Left lung (tissue), 4 donors: ENCODE measurements at regions not wholly inside any gene's neighbourhood (a gene's known extent, or its start where the extent isn't known, plus 50 kb on each side); places are given as distances from the start of the nearest gene placed in this dataset.

Experiments used
- ATAC-seq: fragments of 200-7000 bp; cut with Tn5 transposase; one replicate; pipeline ENCODE4 v1.9.1; 2020; ENCODE audit warnings: moderate library complexity
- DNase-seq, 4 donors: peaks; one replicate each; pipeline ENCODE4 v3.0.0-alpha.2; 2013 to 2020
- H3K27ac ChIP-seq, 2 donors: fragments of 200-600 bp; sonication (generic) in 1 of 2; one replicate each; pipeline versions ENCODE4 v1.5.0 to v1.8.0; 2020 to 2021
- H3K27me3 ChIP-seq, 2 donors: fragments of 200-600 bp; sonication (generic) in 1 of 2; one replicate each; pipeline versions ENCODE4 v1.5.0 to v1.8.0; 2020 to 2021
- H3K36me3 ChIP-seq, 2 donors: fragments of 200-600 bp; sonication (generic) in 1 of 2; one replicate each; pipeline versions ENCODE4 v1.5.0 to v1.8.0; 2020 to 2021
- H3K4me1 ChIP-seq, 2 donors: fragments of 200-600 bp; one replicate each; pipeline ENCODE4 v1.8.0; 2021
- H3K4me3 ChIP-seq, 2 donors: fragments of 200-600 bp; sonication (generic) in 1 of 2; one replicate each; pipeline versions ENCODE4 v1.5.0 to v1.8.0; 2020 to 2021; ENCODE audit warnings: mild to moderate bottlenecking in 1 of 2
- H3K9me3 ChIP-seq, 2 donors: fragments of 200-600 bp; sonication (generic) in 1 of 2; one replicate each; pipeline versions ENCODE4 v1.5.0 to v1.8.0; 2020 to 2021
- CTCF ChIP-seq, 2 donors: fragments of 200-600 bp; sonication (generic) in 1 of 2; IDR thresholded peaks; one replicate each; pipeline versions ENCODE4 v1.5.0 to v1.8.0; 2021; ENCODE audit warnings: antibody characterized with exemption in 2 of 2
- intact Hi-C, 2 donors: fragments of 100-400 bp; cut with DNase I; formaldehyde crosslinking; loops; one replicate each; pipeline versions ENCODE4 v1.11.2 to v1.14.2; 2022
- donor health status: DM: no; HTN: yes; CAD: no.
- donor health status: DM: no; HTN: no; CAD: no.

GRCh38 chr16:55091871-55092230, 161.2 kb downstream of the IRX5 start:
- no peaks in the 10 kb centered on the region for H3K9me3 ChIP-seq
- DNase-seq, result no peak
- H3K27ac ChIP-seq, result no peak overlapping the region
- no peak for ATAC-seq
- no peaks in the 10 kb centered on the region for H3K36me3 ChIP-seq
- TF ChIP-seq CTCF (IDR thresholded peaks at IDR 0.05), result no peak
- intact Hi-C loops, result no loop called here
- H3K4me3 ChIP-seq, result no peak overlapping the region
- H3K4me1 ChIP-seq, result no peaks in the 10 kb centered on the region
- no peaks in the 10 kb centered on the region for H3K27me3 ChIP-seq

GRCh38 chr16:55100100-55100499, 169.4 kb downstream of the IRX5 start:
- Histone ChIP-seq H3K4me1 (no peaks in the 10 kb centered on the region), H3K27ac (no peak overlapping the region), H3K27me3 (peaks cover 0 to 7% of the 10 kb centered on the region in 2 donors), H3K36me3 (no peaks in the 10 kb centered on the region), H3K9me3 (peaks cover 0 to 6% of the 10 kb centered on the region in 2 donors), H3K4me3 (no peak overlapping the region)
- no peak for TF ChIP-seq CTCF (IDR thresholded peaks at IDR 0.05)
- no peak for DNase-seq
- intact Hi-C loops, result no loop called here
- ATAC-seq, result no peak

- DNase-seq, result no peak
- no peak for ATAC-seq
- Histone ChIP-seq H3K9me3 (peaks cover 0 to 6% of the 10 kb centered on the region in 2 donors), H3K27ac (no peak overlapping the region), H3K4me3 (no peak overlapping the region), H3K4me1 (no peaks in the 10 kb centered on the region), H3K27me3 (peaks cover 0 to 7% of the 10 kb centered on the region in 2 donors), H3K36me3 (no peaks in the 10 kb centered on the region)
- intact Hi-C loops, result no loop called here
- TF ChIP-seq CTCF (IDR thresholded peaks at IDR 0.05), result no peak
Measured at GRCh38 chr16:55101026-55101425, 170.4 kb downstream of the IRX5 start.

GRCh38 chr16:55102077-55102476, 171.4 kb downstream of the IRX5 start:
- Histone ChIP-seq H3K27ac (no peak overlapping the region), H3K4me3 (no peak overlapping the region), H3K36me3 (no peaks in the 10 kb centered on the region), H3K9me3 (peaks cover 0 to 6% of the 10 kb centered on the region in 2 donors), H3K4me1 (no peaks in the 10 kb centered on the region), H3K27me3 (peaks cover 0 to 7% of the 10 kb centered on the region in 2 donors)
- ATAC-seq (no peak), DNase-seq (no peak)
- no peak for TF ChIP-seq CTCF (IDR thresholded peaks at IDR 0.05)
- intact Hi-C loops, result no loop called here

GRCh38 chr16:55102531-55102930, 171.9 kb downstream of the IRX5 start:
- ATAC-seq, result no peak
- H3K9me3 ChIP-seq, result peaks cover 0 to 6% of the 10 kb centered on the region in 2 donors
- no peak for DNase-seq
- peaks cover 0 to 7% of the 10 kb centered on the region in 2 donors for H3K27me3 ChIP-seq
- H3K27ac ChIP-seq, result no peak overlapping the region
- no peaks in the 10 kb centered on the region for H3K36me3 ChIP-seq
- intact Hi-C loops, result no loop called here
- TF ChIP-seq CTCF (IDR thresholded peaks at IDR 0.05), result no peak
- H3K4me1 ChIP-seq, result no peaks in the 10 kb centered on the region
- no peak overlapping the region for H3K4me3 ChIP-seq
